ENCODE measurements at regions not wholly inside any gene's neighbourhood (a gene's known extent, or its start where the extent isn't known, plus 50 kb on each side); places are given as distances from the start of the nearest gene placed in this dataset.

DNA sequence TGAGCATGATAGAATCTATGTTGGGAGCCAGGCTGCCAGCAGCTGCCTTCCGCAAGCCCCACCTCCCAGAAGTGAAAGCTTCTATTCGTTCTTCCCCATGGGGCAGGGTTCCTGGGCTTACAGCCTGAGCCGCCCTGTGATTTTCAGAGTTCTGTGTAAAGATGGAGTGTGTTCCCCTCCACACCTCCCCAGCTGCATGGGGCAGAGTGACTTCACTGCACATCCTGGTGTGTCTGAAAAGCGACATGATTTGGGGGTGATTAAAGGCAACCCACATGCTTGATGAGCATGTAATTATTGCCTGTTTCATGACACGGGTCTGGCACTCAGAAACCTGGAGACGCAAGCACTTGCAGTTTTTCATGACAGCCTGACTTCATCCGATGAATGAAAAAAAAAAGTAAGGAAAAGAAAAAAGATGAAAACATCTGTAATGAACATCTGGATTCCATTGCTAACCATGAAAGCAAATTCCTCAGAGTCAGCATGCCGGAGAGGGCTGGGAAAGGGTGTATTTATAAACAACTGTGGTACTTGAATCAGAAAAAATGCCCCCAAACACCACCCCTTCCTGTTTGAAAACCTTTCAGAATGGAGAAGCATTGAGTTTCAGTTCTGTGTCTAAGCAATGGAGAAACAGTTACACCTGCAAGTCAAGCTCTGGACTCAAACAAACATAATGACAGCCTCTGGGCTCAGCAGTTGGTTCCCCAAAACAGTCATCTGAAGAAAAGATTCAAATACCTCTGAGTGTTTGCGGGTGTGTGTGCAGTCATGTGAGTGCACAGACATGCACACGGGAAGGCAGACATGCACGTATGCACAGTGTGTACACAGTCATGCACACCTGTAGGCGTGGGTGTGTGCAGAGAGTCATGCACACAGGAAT, 266.0 kb downstream of the ENGASE start:
- H3K4me1 Mint-ChIP-seq (ENCODE audit: low read depth), result peaks cover 7% of the 10 kb centered on the region

GRCh38 chr17:79339321-79339720, 264.7 kb downstream of the ENGASE start:
- H3K4me3 Mint-ChIP-seq, result no peak overlapping the region
- H3K27me3 Mint-ChIP-seq, result peaks cover 23% of the 10 kb centered on the region
- H3K4me1 Mint-ChIP-seq (ENCODE audit: low read depth), result peaks cover 7% of the 10 kb centered on the region
- no peaks in the 10 kb centered on the region for H3K9me3 Mint-ChIP-seq
- no peaks in the 10 kb centered on the region for H3K36me3 Mint-ChIP-seq (ENCODE audit: low read depth)
- H3K27ac Mint-ChIP-seq, result no peak overlapping the region

More for the DNA sequence above, 266.0 kb downstream of the ENGASE start:
- Mint-ChIP-seq H3K27ac (peak overlapping the region; percentile 36), H3K36me3 (ENCODE audit: low read depth) (no peaks in the 10 kb centered on the region), H3K4me3 (peak overlapping the region; percentile 57), H3K27me3 (peaks cover 25% of the 10 kb centered on the region), H3K9me3 (no peaks in the 10 kb centered on the region)

DNA sequence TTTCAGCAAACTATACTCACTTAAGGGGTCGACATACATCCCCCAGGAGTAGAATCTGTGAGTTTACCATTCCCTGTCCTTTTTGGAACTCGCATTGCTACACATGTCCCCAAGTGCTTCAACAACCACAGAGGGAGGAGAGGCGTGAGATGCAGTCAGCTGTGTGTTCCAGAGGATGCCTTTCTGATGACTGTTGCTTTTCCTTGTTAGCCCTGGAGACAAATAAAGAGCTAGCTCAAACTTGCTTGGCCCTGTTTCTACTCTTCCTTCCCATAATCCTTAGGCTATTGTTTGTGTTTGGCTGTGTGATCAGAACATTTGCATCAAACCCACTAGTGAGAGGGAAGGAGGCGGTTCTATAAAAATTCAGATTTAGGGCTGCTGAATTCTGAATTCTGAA, 264.0 kb downstream of the ENGASE start:
- H3K4me3 Mint-ChIP-seq, result no peak overlapping the region
- no peak overlapping the region for H3K27ac Mint-ChIP-seq
- H3K36me3 Mint-ChIP-seq (ENCODE audit: low read depth), result no peaks in the 10 kb centered on the region
- peaks cover 29% of the 10 kb centered on the region for H3K27me3 Mint-ChIP-seq
- no peaks in the 10 kb centered on the region for H3K9me3 Mint-ChIP-seq
- H3K4me1 Mint-ChIP-seq (ENCODE audit: low read depth), result peaks cover 7% of the 10 kb centered on the region

- Mint-ChIP-seq H3K4me1 (ENCODE audit: low read depth) (peaks cover 7% of the 10 kb centered on the region), H3K9me3 (no peaks in the 10 kb centered on the region), H3K27me3 (peaks cover 31% of the 10 kb centered on the region), H3K36me3 (ENCODE audit: low read depth) (no peaks in the 10 kb centered on the region), H3K27ac (no peak overlapping the region), H3K4me3 (no peak overlapping the region)
These were observed 263.5 kb downstream of the ENGASE start for GRCh38 chr17:79338152-79338551.

DNA sequence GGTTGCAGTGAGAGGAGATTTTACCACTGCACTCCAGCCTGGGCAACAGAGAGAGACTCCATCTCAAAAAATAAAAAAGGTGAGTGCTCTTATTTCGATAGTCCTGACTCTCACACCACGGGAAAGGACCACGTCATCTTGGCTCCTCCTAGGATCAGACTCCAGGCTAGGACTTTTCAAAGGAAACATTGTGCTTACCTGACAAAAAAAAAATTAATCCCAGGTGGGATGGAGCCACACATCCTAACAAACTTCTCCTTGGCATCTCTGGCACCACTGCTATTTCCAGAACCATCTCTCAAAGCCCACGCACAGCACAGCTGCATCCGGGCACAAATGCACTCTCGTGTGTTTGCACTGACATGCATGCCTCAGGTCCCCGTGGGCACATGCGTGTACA, 262.4 kb downstream of the ENGASE start:
- Mint-ChIP-seq H3K9me3 (no peaks in the 10 kb centered on the region), H3K4me3 (no peak overlapping the region), H3K27ac (no peak overlapping the region), H3K27me3 (peaks cover 42% of the 10 kb centered on the region), H3K4me1 (ENCODE audit: low read depth) (peaks cover 7% of the 10 kb centered on the region), H3K36me3 (ENCODE audit: low read depth) (no peaks in the 10 kb centered on the region)

GRCh38 chr17:79335456-79335855, 260.8 kb downstream of the ENGASE start:
- H3K27ac Mint-ChIP-seq, result no peak overlapping the region
- no peak overlapping the region for H3K4me3 Mint-ChIP-seq
- H3K27me3 Mint-ChIP-seq, result peaks cover 47% of the 10 kb centered on the region
- peaks cover 2% of the 10 kb centered on the region for H3K4me1 Mint-ChIP-seq (ENCODE audit: low read depth)
- no peaks in the 10 kb centered on the region for H3K9me3 Mint-ChIP-seq
- H3K36me3 Mint-ChIP-seq (ENCODE audit: low read depth), result no peaks in the 10 kb centered on the region

- Mint-ChIP-seq H3K27me3 (peaks cover 52% of the 10 kb centered on the region), H3K36me3 (ENCODE audit: low read depth) (no peaks in the 10 kb centered on the region), H3K27ac (no peak overlapping the region), H3K9me3 (no peaks in the 10 kb centered on the region), H3K4me1 (ENCODE audit: low read depth) (no peaks in the 10 kb centered on the region), H3K4me3 (no peak overlapping the region)
These were observed 257.5 kb downstream of the ENGASE start for GRCh38 chr17:79332011-79332554.

DNA sequence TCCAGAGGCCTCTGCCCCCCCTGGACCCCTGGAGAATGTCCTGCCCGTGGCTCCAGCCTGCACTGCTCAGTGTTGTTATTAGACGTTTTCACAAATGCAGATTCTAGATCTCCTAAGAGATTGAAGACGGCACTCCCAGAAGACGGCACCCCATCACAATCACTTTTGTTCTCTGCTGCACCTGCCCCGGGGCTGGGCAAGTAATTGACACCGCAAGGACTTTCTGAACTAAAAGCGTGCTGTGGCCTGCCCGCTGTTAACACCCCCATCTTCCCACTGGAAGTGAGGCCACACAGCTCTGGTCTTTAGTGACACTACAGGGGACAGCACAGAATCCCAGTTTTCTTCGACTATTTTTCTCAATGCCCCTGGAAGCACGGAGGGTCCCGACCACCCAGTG, 256.9 kb downstream of the ENGASE start:
- Mint-ChIP-seq H3K36me3 (ENCODE audit: low read depth) (no peaks in the 10 kb centered on the region), H3K4me3 (no peak overlapping the region), H3K4me1 (ENCODE audit: low read depth) (no peaks in the 10 kb centered on the region), H3K27ac (no peak overlapping the region), H3K27me3 (peaks cover 56% of the 10 kb centered on the region), H3K9me3 (no peaks in the 10 kb centered on the region)

DNA sequence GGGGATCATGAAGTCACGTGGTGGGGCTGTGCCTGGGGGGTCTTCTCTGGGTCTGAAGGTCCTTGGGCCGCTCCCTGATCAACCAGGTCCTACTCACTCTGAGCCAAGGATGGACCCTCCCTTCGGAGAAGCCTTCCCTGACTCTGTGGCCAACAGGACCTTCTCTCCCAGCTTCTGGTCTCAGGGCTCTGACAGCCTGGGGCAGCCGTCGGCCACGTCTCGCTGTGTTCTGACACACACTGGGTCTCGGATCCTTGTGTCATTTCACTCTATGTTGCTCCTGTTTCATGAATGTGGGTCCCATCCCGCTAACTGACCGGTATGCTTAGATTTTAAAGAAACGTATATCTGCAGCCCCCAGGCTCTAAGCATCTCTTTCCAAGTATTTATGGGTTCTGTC, 256.1 kb downstream of the ENGASE start:
- H3K9me3 Mint-ChIP-seq, result no peaks in the 10 kb centered on the region
- H3K4me3 Mint-ChIP-seq, result no peak overlapping the region
- peaks cover 53% of the 10 kb centered on the region for H3K27me3 Mint-ChIP-seq
- no peaks in the 10 kb centered on the region for H3K36me3 Mint-ChIP-seq (ENCODE audit: low read depth)
- no peaks in the 10 kb centered on the region for H3K4me1 Mint-ChIP-seq (ENCODE audit: low read depth)
- no peak overlapping the region for H3K27ac Mint-ChIP-seq

- Mint-ChIP-seq H3K27me3 (peaks cover 50% of the 10 kb centered on the region), H3K27ac (no peak overlapping the region), H3K36me3 (ENCODE audit: low read depth) (no peaks in the 10 kb centered on the region)
These were observed 255.6 kb downstream of the ENGASE start for GRCh38 chr17:79330229-79330628.

GRCh38 chr17:79326814-79327213, 252.2 kb downstream of the ENGASE start:
- Mint-ChIP-seq H3K4me1 (ENCODE audit: low read depth) (no peaks in the 10 kb centered on the region), H3K27ac (no peak overlapping the region), H3K27me3 (peaks cover 27% of the 10 kb centered on the region), H3K4me3 (no peak overlapping the region), H3K36me3 (ENCODE audit: low read depth) (no peaks in the 10 kb centered on the region), H3K9me3 (no peaks in the 10 kb centered on the region)

More at GRCh38 chr17:79330229-79330628, 255.6 kb downstream of the ENGASE start:
- no peaks in the 10 kb centered on the region for H3K4me1 Mint-ChIP-seq (ENCODE audit: low read depth)
- H3K9me3 Mint-ChIP-seq, result no peaks in the 10 kb centered on the region
- H3K4me3 Mint-ChIP-seq, result no peak overlapping the region

- H3K9me3 Mint-ChIP-seq, result no peaks in the 10 kb centered on the region
- no peaks in the 10 kb centered on the region for H3K36me3 Mint-ChIP-seq (ENCODE audit: low read depth)
- no peak overlapping the region for H3K4me3 Mint-ChIP-seq
- peaks cover 20% of the 10 kb centered on the region for H3K27me3 Mint-ChIP-seq
- H3K27ac Mint-ChIP-seq, result no peak overlapping the region
- H3K4me1 Mint-ChIP-seq (ENCODE audit: low read depth), result no peaks in the 10 kb centered on the region
These were observed 251.2 kb downstream of the ENGASE start for GRCh38 chr17:79325709-79326430.

- no peaks in the 10 kb centered on the region for H3K36me3 Mint-ChIP-seq (ENCODE audit: low read depth)
- peaks cover 16% of the 10 kb centered on the region for H3K27me3 Mint-ChIP-seq
- H3K4me3 Mint-ChIP-seq, result no peak overlapping the region
- H3K27ac Mint-ChIP-seq, result no peak overlapping the region
- H3K9me3 Mint-ChIP-seq, result no peaks in the 10 kb centered on the region
- H3K4me1 Mint-ChIP-seq (ENCODE audit: low read depth), result no peaks in the 10 kb centered on the region
These were observed 249.6 kb downstream of the ENGASE start for GRCh38 chr17:79324194-79324593.

GRCh38 chr17:79323566-79323965, 248.9 kb downstream of the ENGASE start:
- H3K27ac Mint-ChIP-seq, result no peak overlapping the region
- H3K27me3 Mint-ChIP-seq, result peaks cover 16% of the 10 kb centered on the region
- no peaks in the 10 kb centered on the region for H3K9me3 Mint-ChIP-seq
- H3K4me3 Mint-ChIP-seq, result no peak overlapping the region
- H3K36me3 Mint-ChIP-seq (ENCODE audit: low read depth), result no peaks in the 10 kb centered on the region
- H3K4me1 Mint-ChIP-seq (ENCODE audit: low read depth), result no peaks in the 10 kb centered on the region
